Upper lobe of left lung (tissue), 6 donors: ENCODE measurements at regions not wholly inside any gene's neighbourhood (a gene's known extent, or its start where the extent isn't known, plus 50 kb on each side); places are given as distances from the start of the nearest gene placed in this dataset.

Experiments used
- ATAC-seq, 2 donors: fragments of 200-7000 bp; cut with Tn5 transposase; one replicate each; pipeline ENCODE4 v1.9.1; 2022; ENCODE audit warnings: mild to moderate bottlenecking in 2 of 2, moderate library complexity in 2 of 2; ENCODE audit not compliant: low FRiP score in 2 of 2
- DNase-seq, 2 donors: peaks; one replicate each; pipeline ENCODE4 v3.0.0-alpha.2; 2019 to 2020
- H3K27ac ChIP-seq, 4 donors: fragments of 200-600 bp; sonication (generic); one replicate each; pipeline ENCODE4 v1.5.1; 2016 to 2019
- H3K27me3 ChIP-seq, 4 donors: fragments of 200-600 bp; sonication (generic); one replicate each; pipeline ENCODE4 v1.5.1; 2017 to 2019
- H3K36me3 ChIP-seq, 4 donors: fragments of 200-600 bp; sonication (generic); one replicate each; pipeline ENCODE4 v1.5.1; 2016 to 2019
- H3K4me1 ChIP-seq, 4 donors: fragments of 200-600 bp; sonication (generic); one replicate each; pipeline ENCODE4 v1.5.1; 2018 to 2019
- H3K4me3 ChIP-seq, 4 donors: fragments of 200-600 bp; sonication (generic); one replicate each; pipeline ENCODE4 v1.5.1; 2017 to 2019; ENCODE audit warnings: mild to moderate bottlenecking in 2 of 4, moderate library complexity in 1 of 4
- H3K9me3 ChIP-seq, 4 donors: fragments of 200-600 bp; sonication (generic); one replicate each; pipeline ENCODE4 v1.5.1; 2018 to 2019
- CTCF ChIP-seq, 6 experiments: fragments of 450-650 bp in 4 of 6; fragments of 200-600 bp in 2 of 6; sonication (generic) in 2 of 6; IDR thresholded peaks; one replicate each; pipeline ENCODE4 v1.5.1; 2016 to 2019; ENCODE audit warnings: antibody characterized with exemption in 6 of 6
- EP300 ChIP-seq, 4 donors: sonication (generic); formaldehyde crosslinking; IDR thresholded peaks; one replicate each; pipeline ENCODE4 v1.5.1; 2017; ENCODE audit warnings: antibody characterized with exemption in 4 of 4, control low read depth in 2 of 4
- POLR2A ChIP-seq, 4 donors: fragments of 450-650 bp; IDR thresholded peaks; one replicate each; pipeline ENCODE4 v1.5.1; 2016 to 2017; ENCODE audit warnings: antibody characterized with exemption in 4 of 4, mild to moderate bottlenecking in 2 of 4
- POLR2AphosphoS5 ChIP-seq, 2 donors: sonication (generic); formaldehyde crosslinking; IDR thresholded peaks; one replicate each; pipeline ENCODE4 v1.5.1; 2017; ENCODE audit warnings: antibody characterized with exemption in 2 of 2
- WGBS, 2 donors: methylation state at CpG; one replicate each; pipeline ENCODE4 v1.1.5; 2017 to 2018; 5-methylcytosine and 5-hydroxymethylcytosine counted together
- donor health status: DM: no; HTN: no; CAD: no; lungs with moderate emphysema.
- donor health status: DM: no; HTN: yes; CAD: no; lungs with severe emphysema.

GRCh38 chr18:78862395-78862794, 117.2 kb upstream of the SALL3 start:
- ATAC-seq, result no peak
- H3K4me1 ChIP-seq, result no peaks in the 10 kb centered on the region
- no peaks in the 10 kb centered on the region for H3K36me3 ChIP-seq
- no peaks in the 10 kb centered on the region for H3K27me3 ChIP-seq
- WGBS, 2 donors, result 85 to 92% methylated on average over 8 to 9 of the region's 9 CpGs
- DNase-seq, result no peak
- H3K27ac ChIP-seq, result no peak overlapping the region
- TF ChIP-seq POLR2AphosphoS5 (IDR thresholded peaks at IDR 0.05), result no peak
- TF ChIP-seq EP300 (IDR thresholded peaks at IDR 0.05), result no peak
- TF ChIP-seq CTCF (IDR thresholded peaks at IDR 0.05), result no peak
- TF ChIP-seq POLR2A (IDR thresholded peaks at IDR 0.05), result no peak
- H3K9me3 ChIP-seq, result no peaks in the 10 kb centered on the region
- no peak overlapping the region for H3K4me3 ChIP-seq

GRCh38 chr18:78865056-78865598, 114.5 kb upstream of the SALL3 start:
- H3K4me1 ChIP-seq, result no peaks in the 10 kb centered on the region
- ATAC-seq (no peak), DNase-seq (no peak)
- H3K9me3 ChIP-seq, result no peaks in the 10 kb centered on the region
- no peak overlapping the region for H3K27ac ChIP-seq
- no peaks in the 10 kb centered on the region for H3K27me3 ChIP-seq
- no peaks in the 10 kb centered on the region for H3K36me3 ChIP-seq
- no peak for TF ChIP-seq EP300 (IDR thresholded peaks at IDR 0.05)
- no peak for TF ChIP-seq CTCF (IDR thresholded peaks at IDR 0.05)
- TF ChIP-seq POLR2A (IDR thresholded peaks at IDR 0.05), result no peak
- TF ChIP-seq POLR2AphosphoS5 (IDR thresholded peaks at IDR 0.05), result no peak
- WGBS, 2 donors, result 67 to 71% methylated on average over 5 of the region's 5 CpGs
- no peak overlapping the region for H3K4me3 ChIP-seq

GRCh38 chr18:78865771-78866310, 113.8 kb upstream of the SALL3 start:
- peak in 1 of 2 donors; percentile 46 for DNase-seq
- H3K4me1 ChIP-seq, result no peaks in the 10 kb centered on the region
- TF ChIP-seq EP300 (IDR thresholded peaks at IDR 0.05), result no peak
- no peak for TF ChIP-seq CTCF (IDR thresholded peaks at IDR 0.05)
- no peak for TF ChIP-seq POLR2AphosphoS5 (IDR thresholded peaks at IDR 0.05)
- no peak for TF ChIP-seq POLR2A (IDR thresholded peaks at IDR 0.05)
- ATAC-seq, result no peak
- H3K36me3 ChIP-seq, result no peaks in the 10 kb centered on the region
- H3K27ac ChIP-seq, result no peak overlapping the region
- 91% methylated on average over 14 of the region's 14 CpGs for WGBS, 2 donors
- H3K4me3 ChIP-seq, result no peak overlapping the region
- no peaks in the 10 kb centered on the region for H3K9me3 ChIP-seq
- H3K27me3 ChIP-seq, result no peaks in the 10 kb centered on the region

- ATAC-seq (peak; percentile 23 to 31), DNase-seq (peak in 1 of 2 donors; percentile 77)
- H3K36me3 ChIP-seq, result no peaks in the 10 kb centered on the region
- H3K27ac ChIP-seq, result no peak overlapping the region
- no peak overlapping the region for H3K4me3 ChIP-seq
- no peaks in the 10 kb centered on the region for H3K9me3 ChIP-seq
- no peaks in the 10 kb centered on the region for H3K27me3 ChIP-seq
- 85 to 98% methylated on average over 8 to 12 of the region's 19 CpGs for WGBS, 2 donors
- H3K4me1 ChIP-seq, result no peaks in the 10 kb centered on the region
- TF ChIP-seq CTCF (IDR thresholded peaks at IDR 0.05) (no peak), POLR2A (IDR thresholded peaks at IDR 0.05) (no peak), POLR2AphosphoS5 (IDR thresholded peaks at IDR 0.05) (no peak)
Observed at GRCh38 chr18:78867131-78867530, 112.5 kb upstream of the SALL3 start.
